ENCODE measurements at regions not wholly inside any gene's neighbourhood (a gene's known extent, or its start where the extent isn't known, plus 50 kb on each side); places are given as distances from the start of the nearest gene placed in this dataset.
A peak's percentile ranks its signal among the peaks of the same experiment; 100 is the strongest.

- ChIA-PET POLR2A (no interaction called here), CTCF (no interaction called here)
- no peak overlapping the region for H3K4me2 ChIP-seq
- WGBS (ENCODE audit: missing lambda C conversion rate) = 89% methylated on average over 2 of the region's 2 CpGs
- FAIRE-seq (no peak), ATAC-seq (no peak), DNase-seq (ENCODE audit: low read depth in 1 of 2, low spot score in 1 of 2) (no peak)
- H3K9me3 ChIP-seq = no peaks in the 10 kb centered on the region
- TF ChIP-seq NR3C1 (IDR thresholded peaks at IDR 0.05) = no peak
- no peak for TF ChIP-seq PHF8 (IDR thresholded peaks at IDR 0.05; ENCODE audit: borderline replicate concordance, low read depth)
- TF ChIP-seq PBX3 (IDR thresholded peaks at IDR 0.05) = no peak
- TF ChIP-seq BHLHE40 (IDR thresholded peaks at IDR 0.05; ENCODE audit: low read depth, low read length) = no peak
- TF ChIP-seq CEBPB (IDR thresholded peaks at IDR 0.05) = no peak
- TF ChIP-seq NPAS2 (CRISPR knock-in tag; IDR thresholded peaks at IDR 0.05; ENCODE audit: borderline replicate concordance) = no peak
- TF ChIP-seq HOXB13 (CRISPR knock-in tag; IDR thresholded peaks at IDR 0.05; ENCODE audit: low read depth) = no peak
- TF ChIP-seq GATA3 (IDR thresholded peaks at IDR 0.05; ENCODE audit: borderline replicate concordance) = no peak
- TF ChIP-seq CBX2 (IDR thresholded peaks at IDR 0.05; ENCODE audit: borderline replicate concordance, low read depth) = no peak
- no peak for TF ChIP-seq RAD21 (conservative IDR thresholded peaks at IDR 0.05 in 1 of 2, IDR thresholded peaks at IDR 0.05 in 1 of 2)
- TF ChIP-seq SMC3 (IDR thresholded peaks at IDR 0.05) = no peak
- peaks cover 25% of the 10 kb centered on the region for H3K4me1 ChIP-seq
- H3K4me3 ChIP-seq = no peak overlapping the region
- peak overlapping the region in 1 of 2 experiments; percentile 64; a peak in 2 of 6 replicates for H3K27ac ChIP-seq
Measured at GRCh38 chr6:113762641-113763040, 94.5 kb upstream of the MARCKS start.

GRCh38 chr6:113763311-113763766, 93.8 kb upstream of the MARCKS start:
- ChIA-PET CTCF (interaction anchor here (1.0 to 1.4 kb wide), 2 partner anchors 15 to 68 kb away, joined by 3 to 4 read pairs; no protein-coding TSS in a partner anchor), POLR2A (no interaction called here)
- TF ChIP-seq RAD21 (conservative IDR thresholded peaks at IDR 0.05 in 1 of 2, IDR thresholded peaks at IDR 0.05 in 1 of 2) (no peak), MAZ (IDR thresholded peaks at IDR 0.05; ENCODE audit: borderline replicate concordance, low read depth, low read length) (no peak), EHF (CRISPR knock-in tag; IDR thresholded peaks at IDR 0.05) (no peak), ATOH8 (CRISPR knock-in tag; IDR thresholded peaks at IDR 0.05; ENCODE audit: low read depth) (no peak), POLR2A (IDR thresholded peaks at IDR 0.05; ENCODE audit: low read length) (no peak), POLR2AphosphoS2 (conservative IDR thresholded peaks at IDR 0.05; ENCODE audit: low read length) (no peak), SREBF2 (IDR thresholded peaks at IDR 0.05) (no peak), MYC (IDR thresholded peaks at IDR 0.05; ENCODE audit: borderline replicate concordance, low read length) (no peak), HEYL (CRISPR knock-in tag; IDR thresholded peaks at IDR 0.05) (no peak), TFCP2L1 (CRISPR knock-in tag; IDR thresholded peaks at IDR 0.05) (no peak)
- TF ChIP-seq, protein P1, sequence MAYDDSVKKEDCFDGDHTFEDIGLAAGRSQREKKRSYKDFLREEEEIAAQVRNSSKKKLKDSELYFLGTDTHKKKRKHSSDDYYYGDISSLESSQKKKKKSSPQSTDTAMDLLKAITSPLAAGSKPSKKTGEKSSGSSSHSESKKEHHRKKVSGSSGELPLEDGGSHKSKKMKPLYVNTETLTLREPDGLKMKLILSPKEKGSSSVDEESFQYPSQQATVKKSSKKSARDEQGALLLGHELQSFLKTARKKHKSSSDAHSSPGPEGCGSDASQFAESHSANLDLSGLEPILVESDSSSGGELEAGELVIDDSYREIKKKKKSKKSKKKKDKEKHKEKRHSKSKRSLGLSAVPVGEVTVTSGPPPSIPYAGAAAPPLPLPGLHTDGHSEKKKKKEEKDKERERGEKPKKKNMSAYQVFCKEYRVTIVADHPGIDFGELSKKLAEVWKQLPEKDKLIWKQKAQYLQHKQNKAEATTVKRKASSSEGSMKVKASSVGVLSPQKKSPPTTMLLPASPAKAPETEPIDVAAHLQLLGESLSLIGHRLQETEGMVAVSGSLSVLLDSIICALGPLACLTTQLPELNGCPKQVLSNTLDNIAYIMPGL (CRISPR knock-in tag; IDR thresholded peaks at IDR 0.05; ENCODE audit: borderline replicate concordance) = no peak
- no peak overlapping the region for H3K4me3 ChIP-seq
- DNase-seq (ENCODE audit: low read depth in 1 of 2, low spot score in 1 of 2) (no peak), FAIRE-seq (no peak), ATAC-seq (no peak)
- no peaks in the 10 kb centered on the region for H3K9me3 ChIP-seq
- 61% methylated on average over 1 of the region's 1 CpG for WGBS (ENCODE audit: missing lambda C conversion rate)
- peak overlapping the region; percentile 40 for H3K4me2 ChIP-seq
- H3K4me1 ChIP-seq = peaks cover 23% of the 10 kb centered on the region
- peak overlapping the region; percentile 37 to 64; a peak in 5 of 6 replicates for H3K27ac ChIP-seq

- no peak for TF ChIP-seq POLR2A (IDR thresholded peaks at IDR 0.05; ENCODE audit: low read length)
- 0 out of 2 replicates have a peak, but pooled peaks have one; percentile 10 for TF ChIP-seq FOSL2 (IDR thresholded peaks at IDR 0.05)
- 0 out of 2 replicates have a peak, but pooled peaks have one; percentile 16 for TF ChIP-seq FOSL2 (CRISPR knock-in tag; IDR thresholded peaks at IDR 0.05)
- CTCF ChIA-PET = interaction anchor here (0.6 to 1.4 kb wide), 3 partner anchors 14 to 88 kb away, joined by 3 to 4 read pairs (median 3); no protein-coding TSS in a partner anchor
- Histone ChIP-seq H3K9me3 (no peaks in the 10 kb centered on the region), H3K4me2 (peak overlapping the region; percentile 40), H3K4me1 (peaks cover 18% of the 10 kb centered on the region), H3K4me3 (no peak overlapping the region), H3K27ac (peak overlapping the region; percentile 37 to 64; a peak in 5 of 6 replicates)
- ATAC-seq (peak; percentile 83 to 90), FAIRE-seq (no peak), DNase-seq (ENCODE audit: low read depth in 1 of 2, low spot score in 1 of 2) (peak; percentile 10 to 65)
- POLR2A ChIA-PET = no interaction called here
- 8% methylated on average over 2 of the region's 2 CpGs for WGBS (ENCODE audit: missing lambda C conversion rate)
Measured at GRCh38 chr6:113763876-113764275, 93.3 kb upstream of the MARCKS start.

Measured in A549 (cell line).